ENCODE measurements at regions not wholly inside any gene's neighbourhood (a gene's known extent, or its start where the extent isn't known, plus 50 kb on each side); places are given as distances from the start of the nearest gene placed in this dataset.

- TF ChIP-seq ETS1 (IDR thresholded peaks at IDR 0.05) (no peak), CTCF (conservative IDR thresholded peaks at IDR 0.05; ENCODE audit: low read depth in 2 of 2) (no peak), POLR2AphosphoS5 (IDR thresholded peaks at IDR 0.05; ENCODE audit: low read depth) (no peak), EZH2 (IDR thresholded peaks at IDR 0.05; ENCODE audit: low read depth, unreplicated experiment) (no peak), EZH2phosphoT487 (IDR thresholded peaks at IDR 0.05; ENCODE audit: unreplicated experiment) (no peak), REST (IDR thresholded peaks at IDR 0.05; ENCODE audit: unreplicated experiment) (no peak), JUNB (IDR thresholded peaks at IDR 0.05; ENCODE audit: unreplicated experiment) (no peak)
These were observed 143.5 kb upstream of the CDC14C start for GRCh38 chr7:48780862-48781261.
